Cerebellar nuclear complex (tissue), 1 donor: ENCODE measurements at regions not wholly inside any gene's neighbourhood (a gene's known extent, or its start where the extent isn't known, plus 50 kb on each side); places are given as distances from the start of the nearest gene placed in this dataset.
"Not testable (repeated sequence)": the region's sequence is repeated elsewhere in the genome, so short reads cannot be mapped to it uniquely, and the experiment has no call there.

Experiments used
- DNase-seq, 2 experiments: peaks; one replicate each; lab custom pipeline; 2025; lab: John Stamatoyannopoulos, UW

GRCh38 chr1:199791495-199791894, 236.0 kb upstream of the NR5A2 start:
- DNase-seq, result no peak

GRCh38 chr1:199792874-199793273, 234.6 kb upstream of the NR5A2 start:
- no peak for DNase-seq

- DNase-seq, result no peak
Observed at GRCh38 chr1:199794105-199794863, 233.2 kb upstream of the NR5A2 start.

DNA sequence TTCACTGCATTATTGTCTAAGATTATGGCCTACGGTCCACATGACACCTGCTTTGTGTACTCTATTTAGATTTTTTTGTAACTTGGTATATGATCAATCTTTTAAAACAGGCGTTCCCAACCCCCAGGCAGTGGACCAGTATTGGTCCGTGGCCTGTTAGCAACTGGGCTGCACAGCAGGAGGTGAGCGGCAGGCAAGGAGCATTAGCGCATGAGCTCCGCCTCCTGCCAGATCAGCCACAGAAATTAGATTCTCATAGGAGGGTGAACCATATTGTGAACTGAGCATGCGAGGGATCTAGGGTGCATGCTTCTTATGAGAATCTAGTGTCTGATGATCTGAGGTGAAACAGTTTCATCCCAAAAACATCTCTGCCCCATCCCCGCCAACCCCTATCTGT, 228.4 kb upstream of the NR5A2 start:
- DNase-seq, result no peak

DNA sequence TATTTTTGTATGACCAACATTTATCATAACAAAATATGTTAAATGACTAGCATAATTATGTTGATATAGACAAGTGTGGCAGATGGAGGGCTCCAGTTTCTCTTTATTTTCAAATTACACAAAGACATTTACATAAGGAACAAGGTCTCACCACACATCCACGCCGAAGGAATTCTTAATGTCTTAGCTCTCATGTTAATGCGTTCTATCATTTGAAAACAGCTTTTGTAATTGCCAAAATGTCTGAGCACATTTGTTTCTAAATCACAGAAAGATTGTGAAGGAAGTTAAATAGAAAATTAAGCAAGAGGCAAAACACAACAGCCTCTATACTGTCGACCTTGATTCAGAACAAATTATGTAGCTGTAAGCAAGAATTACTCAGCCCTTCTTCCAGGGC, 223.0 kb upstream of the NR5A2 start:
- no peak for DNase-seq

GRCh38 chr1:199808110-199808870, 219.2 kb upstream of the NR5A2 start:
- no peak for DNase-seq

DNA sequence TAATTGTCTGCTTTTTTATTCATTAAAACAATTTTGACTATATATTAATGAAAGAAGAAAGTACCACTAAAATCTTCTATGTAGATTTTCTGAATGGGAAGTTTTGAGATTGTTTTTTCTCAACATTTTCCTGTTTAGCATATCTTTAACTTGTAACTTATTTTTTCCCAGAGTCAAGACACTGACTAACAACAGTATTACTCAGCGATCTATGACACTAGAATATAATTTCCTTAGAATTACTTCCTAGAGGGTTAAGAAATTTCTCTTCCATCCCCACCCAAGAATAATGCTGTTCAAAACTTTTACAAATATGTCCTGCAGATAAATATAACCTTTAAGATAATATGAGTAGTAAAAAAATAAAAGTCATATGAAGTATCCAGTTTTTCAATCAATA, 218.2 kb upstream of the NR5A2 start:
- no peak for DNase-seq

DNA sequence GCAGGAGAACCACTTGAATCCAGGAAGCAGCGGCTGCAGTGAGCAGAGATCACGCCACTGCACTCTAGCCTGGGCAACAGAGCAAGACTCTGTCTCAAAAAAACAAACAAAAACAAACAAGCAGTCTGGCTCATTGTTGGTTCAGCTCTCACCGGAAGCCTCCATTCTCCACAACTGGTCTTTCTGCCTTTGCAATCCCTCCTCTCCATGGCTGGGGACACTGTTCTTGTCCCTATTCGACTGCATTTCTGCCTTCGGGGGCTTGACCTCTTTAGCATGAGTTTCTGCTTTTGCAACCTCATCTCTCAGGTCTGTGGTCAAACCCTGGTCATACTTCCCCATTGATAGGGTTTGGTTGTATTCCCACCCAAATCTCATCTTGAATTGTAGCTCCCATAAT, 216.3 kb upstream of the NR5A2 start:
- no peak for DNase-seq

DNA sequence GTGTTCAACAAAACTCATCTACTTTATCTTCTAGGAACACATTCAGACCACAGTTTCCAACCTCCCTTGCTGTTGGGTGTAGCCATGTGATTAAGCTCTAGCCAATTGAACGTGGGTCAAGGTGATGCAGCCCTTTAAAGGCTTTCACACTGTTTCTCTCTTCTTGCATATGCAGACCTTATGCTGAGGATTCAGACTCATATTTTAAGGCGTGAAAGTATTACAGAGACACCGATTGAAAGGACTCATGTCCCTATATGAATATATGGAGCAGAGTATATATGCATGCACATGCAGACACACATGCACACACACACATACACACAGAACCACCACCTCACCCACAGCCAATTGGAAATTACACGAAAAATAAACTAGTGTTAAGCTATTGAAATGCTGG, 214.3 kb upstream of the NR5A2 start:
- DNase-seq, result no peak

- DNase-seq, result no peak
Observed at GRCh38 chr1:199815947-199816346, 211.6 kb upstream of the NR5A2 start.

GRCh38 chr1:199817266-199817665, 210.2 kb upstream of the NR5A2 start:
- DNase-seq, result no peak

GRCh38 chr1:199821029-199821779, 206.3 kb upstream of the NR5A2 start:
- no peak for DNase-seq

DNA sequence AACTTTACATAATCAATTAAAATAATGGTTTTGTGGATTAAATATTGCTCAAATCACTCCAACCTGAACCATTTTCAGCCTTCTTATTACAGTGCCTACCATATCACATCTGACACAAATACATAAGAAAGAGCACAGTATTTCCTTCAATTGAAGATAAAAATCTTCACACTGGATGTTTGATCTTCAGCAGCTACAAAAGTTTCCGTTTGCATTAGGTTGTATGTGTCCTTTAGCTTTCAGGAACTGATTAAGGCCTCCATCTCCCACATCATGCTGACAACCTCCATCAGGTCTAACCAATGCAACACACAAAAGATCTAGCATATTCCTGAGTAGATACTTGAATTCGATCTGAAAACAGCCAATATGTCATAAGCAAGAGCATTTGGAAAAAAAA, 195.1 kb upstream of the NR5A2 start:
- DNase-seq, result no peak

GRCh38 chr1:199834711-199835110, 192.8 kb upstream of the NR5A2 start:
- no peak for DNase-seq

- DNase-seq, result no peak
Observed at GRCh38 chr1:199836430-199836829, 191.1 kb upstream of the NR5A2 start.

DNA sequence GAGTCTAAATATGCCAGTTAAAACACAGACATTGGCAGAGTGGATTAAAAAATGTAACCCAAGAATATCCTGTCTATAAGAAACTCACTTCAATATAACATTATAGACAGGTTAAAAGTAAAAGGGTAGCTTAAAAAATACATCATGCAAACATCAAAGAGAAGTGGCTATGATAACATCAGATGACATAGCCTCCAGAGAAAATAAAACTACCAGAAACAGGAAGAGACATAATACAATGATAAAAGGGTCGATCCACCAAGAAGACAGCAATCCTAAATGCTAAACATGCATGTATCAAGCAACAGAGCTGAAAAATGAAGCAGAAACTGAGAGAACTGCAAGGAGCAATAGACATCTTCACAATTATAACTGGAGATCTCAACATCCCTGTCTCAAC, 190.2 kb upstream of the NR5A2 start:
- DNase-seq, result no peak

- not testable (repeated sequence) for DNase-seq
Observed at GRCh38 chr1:199839608-199840007, 187.9 kb upstream of the NR5A2 start.

GRCh38 chr1:199843096-199843495, 184.4 kb upstream of the NR5A2 start:
- not testable (repeated sequence) for DNase-seq

DNA sequence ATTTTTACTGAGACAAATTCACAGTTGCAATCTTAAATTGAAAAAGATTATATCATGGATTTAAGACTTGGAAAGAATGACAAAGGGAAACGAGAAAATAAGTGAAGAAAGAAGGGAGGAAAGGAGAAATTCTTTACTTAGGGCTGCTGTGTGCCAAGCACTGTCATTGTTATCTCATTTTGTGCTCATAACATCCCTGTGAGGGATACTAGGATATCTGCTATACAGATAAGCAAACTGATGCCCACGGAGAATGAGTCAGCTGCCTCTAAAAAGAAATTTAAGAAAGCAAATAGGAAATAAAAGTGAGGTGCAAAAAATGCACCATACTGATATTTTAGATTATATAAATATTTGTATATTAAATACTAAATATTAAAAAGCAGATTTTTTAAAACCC, 183.6 kb upstream of the NR5A2 start:
- DNase-seq, result no peak

DNA sequence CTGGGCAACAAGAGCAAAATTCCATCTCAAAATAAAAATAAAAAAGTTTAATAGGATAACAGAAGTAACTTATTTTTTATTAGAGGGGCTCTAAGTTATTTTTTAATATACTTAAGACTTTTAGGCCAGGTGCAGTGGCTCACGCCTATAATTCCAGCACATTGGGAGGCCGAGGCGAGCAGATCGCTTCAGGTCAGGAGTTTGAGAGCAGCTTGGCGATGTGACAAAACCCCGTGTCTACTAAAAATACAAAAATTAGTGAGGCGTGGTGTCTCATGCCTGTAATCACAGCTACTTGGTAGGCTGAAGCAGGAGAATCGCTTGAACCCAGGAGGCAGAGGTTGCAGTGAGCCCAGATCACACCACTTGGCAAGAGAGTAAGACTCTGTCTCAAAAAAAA, 180.5 kb upstream of the NR5A2 start:
- DNase-seq, result no peak

GRCh38 chr1:199851439-199852140, 175.9 kb upstream of the NR5A2 start:
- no peak for DNase-seq

GRCh38 chr1:199854686-199855321, 172.7 kb upstream of the NR5A2 start:
- DNase-seq, result no peak
